ENCODE measurements at regions not wholly inside any gene's neighbourhood (a gene's known extent, or its start where the extent isn't known, plus 50 kb on each side); places are given as distances from the start of the nearest gene placed in this dataset.

- H3K36me3 ChIP-seq = no peaks in the 10 kb centered on the region
- no peaks in the 10 kb centered on the region for H3K9me3 ChIP-seq
- no peaks in the 10 kb centered on the region for H3K4me1 ChIP-seq
- H3K27ac ChIP-seq = no peak overlapping the region
- DNase-seq = no peak
- no peak for TF ChIP-seq CTCF (IDR thresholded peaks at IDR 0.05)
- ATAC-seq = no peak
- intact Hi-C loops (cut with DNase I) = no loop called here
- H3K27me3 ChIP-seq = no peaks in the 10 kb centered on the region
- no peak overlapping the region for H3K4me3 ChIP-seq
Measured at GRCh38 chr1:106952776-106953175, 103.7 kb upstream of the PRMT6 start.

- H3K4me3 ChIP-seq = no peak overlapping the region
- DNase-seq (no peak), ATAC-seq (no peak)
- no peak overlapping the region for H3K27ac ChIP-seq
- intact Hi-C loops (cut with DNase I) = no loop called here
- H3K36me3 ChIP-seq = no peaks in the 10 kb centered on the region
- TF ChIP-seq CTCF (IDR thresholded peaks at IDR 0.05) = no peak
- no peaks in the 10 kb centered on the region for H3K27me3 ChIP-seq
- no peaks in the 10 kb centered on the region for H3K4me1 ChIP-seq
- no peaks in the 10 kb centered on the region for H3K9me3 ChIP-seq
Measured at GRCh38 chr1:106954661-106955229, 101.7 kb upstream of the PRMT6 start.

- Histone ChIP-seq H3K4me1 (no peaks in the 10 kb centered on the region), H3K36me3 (no peaks in the 10 kb centered on the region)
Measured at GRCh38 chr1:106956721-106957120, 99.8 kb upstream of the PRMT6 start.

GRCh38 chr1:106957795-106958194 is 98.7 kb upstream of the PRMT6 start:
- ATAC-seq = no peak
- H3K9me3 ChIP-seq = no peaks in the 10 kb centered on the region
- no peaks in the 10 kb centered on the region for H3K4me1 ChIP-seq
- no peak for DNase-seq
- no peaks in the 10 kb centered on the region for H3K27me3 ChIP-seq
- H3K36me3 ChIP-seq = no peaks in the 10 kb centered on the region
- TF ChIP-seq CTCF (IDR thresholded peaks at IDR 0.05) = no peak
- no peak overlapping the region for H3K27ac ChIP-seq
- intact Hi-C loops (cut with DNase I) = no loop called here
- no peak overlapping the region for H3K4me3 ChIP-seq

More at GRCh38 chr1:106956721-106957120, 99.8 kb upstream of the PRMT6 start:
- H3K27ac ChIP-seq = no peak overlapping the region
- ATAC-seq = no peak
- no peak for DNase-seq
- H3K9me3 ChIP-seq = no peaks in the 10 kb centered on the region
- intact Hi-C loops (cut with DNase I) = no loop called here
- H3K4me3 ChIP-seq = no peak overlapping the region
- no peak for TF ChIP-seq CTCF (IDR thresholded peaks at IDR 0.05)
- no peaks in the 10 kb centered on the region for H3K27me3 ChIP-seq

GRCh38 chr1:106960412-106960811 is 96.1 kb upstream of the PRMT6 start:
- ATAC-seq (no peak), DNase-seq (no peak)
- Histone ChIP-seq H3K9me3 (no peaks in the 10 kb centered on the region), H3K36me3 (no peaks in the 10 kb centered on the region), H3K4me1 (no peaks in the 10 kb centered on the region), H3K27ac (no peak overlapping the region), H3K27me3 (no peaks in the 10 kb centered on the region), H3K4me3 (no peak overlapping the region)
- intact Hi-C loops (cut with DNase I) = no loop called here
- no peak for TF ChIP-seq CTCF (IDR thresholded peaks at IDR 0.05)

GRCh38 chr1:106961646-106962045 is 94.8 kb upstream of the PRMT6 start:
- DNase-seq (no peak), ATAC-seq (no peak)
- Histone ChIP-seq H3K36me3 (no peaks in the 10 kb centered on the region), H3K9me3 (no peaks in the 10 kb centered on the region), H3K27me3 (no peaks in the 10 kb centered on the region), H3K27ac (no peak overlapping the region), H3K4me3 (no peak overlapping the region), H3K4me1 (no peaks in the 10 kb centered on the region)
- no peak for TF ChIP-seq CTCF (IDR thresholded peaks at IDR 0.05)
- intact Hi-C loops (cut with DNase I) = no loop called here

Data from upper lobe of right lung (tissue), 1 donor.